ENCODE measurements at regions not wholly inside any gene's neighbourhood (a gene's known extent, or its start where the extent isn't known, plus 50 kb on each side); places are given as distances from the start of the nearest gene placed in this dataset.
"Not testable (repeated sequence)": the region's sequence is repeated elsewhere in the genome, so short reads cannot be mapped to it uniquely, and the experiment has no call there.

GRCh38 chr6:12479451-12479850, 189.3 kb downstream of the EDN1 start:
- no peak for DNase-seq (ENCODE audit: low read depth)

- DNase-seq (ENCODE audit: low read depth), result peak; percentile 34
Observed at GRCh38 chr6:12479881-12480280, 189.7 kb downstream of the EDN1 start.

- DNase-seq (ENCODE audit: low read depth), result no peak
Observed at GRCh38 chr6:12480379-12480778, 190.2 kb downstream of the EDN1 start.

- DNase-seq (ENCODE audit: low read depth), result no peak
Observed at GRCh38 chr6:12481292-12481691, 191.1 kb downstream of the EDN1 start.

GRCh38 chr6:12481850-12482249, 191.7 kb downstream of the EDN1 start:
- no peak for DNase-seq (ENCODE audit: low read depth)

GRCh38 chr6:12482386-12483375, 192.5 kb downstream of the EDN1 start:
- no peak for DNase-seq (ENCODE audit: low read depth)

- DNase-seq (ENCODE audit: low read depth), result peak; percentile 22
Observed at GRCh38 chr6:12483712-12484111, 193.6 kb downstream of the EDN1 start.

- DNase-seq (ENCODE audit: low read depth), result no peak
Observed at GRCh38 chr6:12484519-12484918, 194.4 kb downstream of the EDN1 start.

GRCh38 chr6:12485226-12485764, 195.1 kb downstream of the EDN1 start:
- no peak for DNase-seq (ENCODE audit: low read depth)

GRCh38 chr6:12485837-12486236, 195.7 kb downstream of the EDN1 start:
- no peak for DNase-seq (ENCODE audit: low read depth)

- DNase-seq (ENCODE audit: low read depth), result no peak
Observed at GRCh38 chr6:12490351-12490903, 200.3 kb downstream of the EDN1 start.

GRCh38 chr6:12490904-12491571, 200.9 kb downstream of the EDN1 start:
- DNase-seq (ENCODE audit: low read depth), result peak; percentile 60

GRCh38 chr6:12492929-12493328, 202.8 kb downstream of the EDN1 start:
- not testable (repeated sequence) for DNase-seq (ENCODE audit: low read depth)

GRCh38 chr6:12493446-12493845, 203.3 kb downstream of the EDN1 start:
- DNase-seq (ENCODE audit: low read depth), result no peak

GRCh38 chr6:12494161-12494560, 204.0 kb downstream of the EDN1 start:
- no peak for DNase-seq (ENCODE audit: low read depth)

- DNase-seq (ENCODE audit: low read depth), result no peak
Observed at GRCh38 chr6:12501990-12502389, 211.8 kb downstream of the EDN1 start.

GRCh38 chr6:12504325-12504966, 212.1 kb upstream of the PHACTR1 start:
- DNase-seq (ENCODE audit: low read depth), result no peak

- no peak for DNase-seq (ENCODE audit: low read depth)
Observed at GRCh38 chr6:12505486-12505885, 211.1 kb upstream of the PHACTR1 start.

GRCh38 chr6:12506159-12506558, 210.4 kb upstream of the PHACTR1 start:
- DNase-seq (ENCODE audit: low read depth), result no peak

- DNase-seq (ENCODE audit: low read depth), result no peak
Observed at GRCh38 chr6:12507636-12508035, 208.9 kb upstream of the PHACTR1 start.

- no peak for DNase-seq (ENCODE audit: low read depth)
Observed at GRCh38 chr6:12508553-12508952, 208.0 kb upstream of the PHACTR1 start.

- DNase-seq (ENCODE audit: low read depth), result no peak
Observed at GRCh38 chr6:12509060-12509459, 207.5 kb upstream of the PHACTR1 start.
